ENCODE measurements at regions not wholly inside any gene's neighbourhood (a gene's known extent, or its start where the extent isn't known, plus 50 kb on each side); places are given as distances from the start of the nearest gene placed in this dataset.

DNA sequence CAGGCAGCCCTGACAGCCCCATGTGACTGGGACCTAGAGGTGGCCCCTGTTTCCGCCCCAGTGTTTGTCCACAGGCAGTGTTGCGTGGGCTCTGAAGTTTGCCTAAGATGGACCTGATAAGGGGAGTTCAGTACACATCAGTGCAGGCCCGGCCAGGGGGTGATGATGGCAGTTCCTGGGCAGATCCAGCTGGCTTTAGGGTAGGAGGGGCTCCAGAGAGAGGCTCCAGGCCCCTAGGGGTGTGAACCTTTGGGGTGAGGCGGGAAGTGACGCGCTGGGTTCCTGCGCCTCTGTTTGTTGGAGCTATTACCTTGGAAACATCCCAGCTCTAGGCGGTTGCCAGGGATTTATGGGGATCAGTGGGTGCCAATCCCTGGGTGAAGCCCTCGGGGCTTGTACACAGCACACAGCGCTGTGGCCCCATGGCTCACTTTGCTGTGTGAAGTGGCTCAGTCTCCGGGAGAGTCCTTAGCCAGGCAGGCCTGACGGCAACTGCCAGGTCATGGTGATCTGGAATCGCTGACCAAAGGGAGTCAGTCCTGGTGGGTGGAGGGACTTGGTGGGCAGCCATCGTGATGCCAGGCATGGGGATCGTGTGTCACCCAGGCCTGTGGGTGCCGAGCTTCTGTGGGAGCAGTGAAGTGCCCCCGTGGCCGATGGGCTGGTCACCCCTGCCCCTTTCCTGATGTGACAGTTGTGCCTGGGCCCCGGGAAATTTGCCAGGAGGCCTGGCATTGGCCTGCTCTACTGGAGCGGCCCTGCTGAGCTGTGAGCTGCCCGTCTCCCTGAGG, 146.1 kb downstream of the SEC14L1 start (continued):
- TF ChIP-seq, protein P1, sequence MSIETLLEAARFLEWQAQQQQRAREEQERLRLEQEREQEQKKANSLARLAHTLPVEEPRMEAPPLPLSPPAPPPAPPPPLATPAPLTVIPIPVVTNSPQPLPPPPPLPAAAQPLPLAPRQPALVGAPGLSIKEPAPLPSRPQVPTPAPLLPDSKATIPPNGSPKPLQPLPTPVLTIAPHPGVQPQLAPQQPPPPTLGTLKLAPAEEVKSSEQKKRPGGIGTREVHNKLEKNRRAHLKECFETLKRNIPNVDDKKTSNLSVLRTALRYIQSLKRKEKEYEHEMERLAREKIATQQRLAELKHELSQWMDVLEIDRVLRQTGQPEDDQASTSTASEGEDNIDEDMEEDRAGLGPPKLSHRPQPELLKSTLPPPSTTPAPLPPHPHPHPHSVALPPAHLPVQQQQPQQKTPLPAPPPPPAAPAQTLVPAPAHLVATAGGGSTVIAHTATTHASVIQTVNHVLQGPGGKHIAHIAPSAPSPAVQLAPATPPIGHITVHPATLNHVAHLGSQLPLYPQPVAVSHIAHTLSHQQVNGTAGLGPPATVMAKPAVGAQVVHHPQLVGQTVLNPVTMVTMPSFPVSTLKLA (conservative IDR thresholded peaks at IDR 0.05) = no peak
- TF ChIP-seq MXI1 (IDR thresholded peaks at IDR 0.05; ENCODE audit: low read depth, low read length) (no peak), DPF2 (IDR thresholded peaks at IDR 0.05) (0 out of 2 replicates have a peak, but pooled peaks have one; percentile 33), ARID1B (IDR thresholded peaks at IDR 0.05) (0 out of 2 replicates have a peak, but pooled peaks have one; percentile 7), NR2C2 (CRISPR knock-in tag; IDR thresholded peaks at IDR 0.05) (no peak), NR2C2 (tag; IDR thresholded peaks at IDR 0.05) (0 out of 2 replicates have a peak, but pooled peaks have one; percentile 27), GABPA (tag; conservative IDR thresholded peaks at IDR 0.05; ENCODE audit: low read depth) (0 out of 2 replicates have a peak, but pooled peaks have one; percentile 44), BRF1 (IDR thresholded peaks at IDR 0.05; ENCODE audit: borderline replicate concordance, extremely low read depth, insufficient read length) (no peak)
- TF ChIP-seq, protein P2, sequence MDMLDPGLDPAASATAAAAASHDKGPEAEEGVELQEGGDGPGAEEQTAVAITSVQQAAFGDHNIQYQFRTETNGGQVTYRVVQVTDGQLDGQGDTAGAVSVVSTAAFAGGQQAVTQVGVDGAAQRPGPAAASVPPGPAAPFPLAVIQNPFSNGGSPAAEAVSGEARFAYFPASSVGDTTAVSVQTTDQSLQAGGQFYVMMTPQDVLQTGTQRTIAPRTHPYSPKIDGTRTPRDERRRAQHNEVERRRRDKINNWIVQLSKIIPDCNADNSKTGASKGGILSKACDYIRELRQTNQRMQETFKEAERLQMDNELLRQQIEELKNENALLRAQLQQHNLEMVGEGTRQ (CRISPR knock-in tag; IDR thresholded peaks at IDR 0.05) = peak; percentile 44
